ENCODE measurements at regions not wholly inside any gene's neighbourhood (a gene's known extent, or its start where the extent isn't known, plus 50 kb on each side); places are given as distances from the start of the nearest gene placed in this dataset.

DNA sequence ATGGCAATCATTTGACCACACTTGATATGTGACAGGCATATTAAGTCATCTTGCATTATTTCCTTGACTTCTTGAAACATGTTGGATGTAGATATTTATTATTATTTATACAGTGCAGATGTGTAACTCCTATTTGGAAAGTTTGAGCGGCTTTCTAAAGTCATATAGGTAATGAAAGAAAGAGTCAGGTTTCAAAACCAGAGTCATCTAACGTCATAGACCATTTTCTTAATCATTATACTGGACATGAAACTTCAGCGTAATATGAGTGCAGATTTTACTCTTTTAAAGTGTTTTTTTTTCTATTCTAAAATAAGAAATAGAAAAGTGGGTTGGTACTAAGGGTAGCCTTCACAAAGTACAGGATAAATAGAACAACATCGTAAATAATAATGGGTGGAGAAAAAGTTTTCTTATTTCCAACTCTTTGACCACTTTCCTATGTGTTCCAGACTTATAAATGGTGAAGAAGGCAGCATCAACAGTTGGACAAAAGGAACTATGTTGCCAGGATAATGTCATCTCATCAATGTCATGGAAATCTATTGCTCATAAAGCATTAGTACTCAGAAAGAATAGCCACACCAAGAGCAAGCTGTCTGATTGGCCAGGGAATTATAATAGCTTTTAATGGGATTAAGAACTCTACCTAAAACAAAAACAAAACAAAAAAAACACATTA is 108.0 kb upstream of the PCDH18 start:
- Histone ChIP-seq H3K27ac (ENCODE audit: low read depth in 1 of 2, low read length in 2 of 2) (no peak overlapping the region), H3K4me1 (ENCODE audit: control insufficient read depth in 1 of 2, insufficient read depth in 2 of 2, low read length in 2 of 2) (no peaks in the 10 kb centered on the region), H3K4me2 (replicated peaks; ENCODE audit: extremely low read depth, low read length, poor library complexity, severe bottlenecking) (no peak overlapping the region), H2AFZ (ENCODE audit: insufficient read depth, low read depth, low read length, poor library complexity, severe bottlenecking) (no peak overlapping the region), H4K20me1 (ENCODE audit: insufficient read depth, low read length) (no peaks in the 10 kb centered on the region), H3K4me3 (replicated peaks in 1 of 3; ENCODE audit: low read depth in 2 of 3, low read length in 3 of 3) (no peak overlapping the region), H3K79me2 (ENCODE audit: insufficient read depth, low read length) (no peaks in the 10 kb centered on the region), H3K27me3 (ENCODE audit: control insufficient read depth in 2 of 2, insufficient read depth in 2 of 2, low read length in 2 of 2) (no peaks in the 10 kb centered on the region), H3K9ac (ENCODE audit: insufficient read depth, low read length, poor library complexity, severe bottlenecking) (no peak overlapping the region), H3K9me3 (replicated peaks in 1 of 2; ENCODE audit: control insufficient read depth in 1 of 2, insufficient read depth in 1 of 2, low read length in 2 of 2) (no peaks in the 10 kb centered on the region), H3K36me3 (replicated peaks in 1 of 2; ENCODE audit: control insufficient read depth in 1 of 2, insufficient read depth in 2 of 2, low read length in 2 of 2) (no peaks in the 10 kb centered on the region)
- TF ChIP-seq, protein P1, sequence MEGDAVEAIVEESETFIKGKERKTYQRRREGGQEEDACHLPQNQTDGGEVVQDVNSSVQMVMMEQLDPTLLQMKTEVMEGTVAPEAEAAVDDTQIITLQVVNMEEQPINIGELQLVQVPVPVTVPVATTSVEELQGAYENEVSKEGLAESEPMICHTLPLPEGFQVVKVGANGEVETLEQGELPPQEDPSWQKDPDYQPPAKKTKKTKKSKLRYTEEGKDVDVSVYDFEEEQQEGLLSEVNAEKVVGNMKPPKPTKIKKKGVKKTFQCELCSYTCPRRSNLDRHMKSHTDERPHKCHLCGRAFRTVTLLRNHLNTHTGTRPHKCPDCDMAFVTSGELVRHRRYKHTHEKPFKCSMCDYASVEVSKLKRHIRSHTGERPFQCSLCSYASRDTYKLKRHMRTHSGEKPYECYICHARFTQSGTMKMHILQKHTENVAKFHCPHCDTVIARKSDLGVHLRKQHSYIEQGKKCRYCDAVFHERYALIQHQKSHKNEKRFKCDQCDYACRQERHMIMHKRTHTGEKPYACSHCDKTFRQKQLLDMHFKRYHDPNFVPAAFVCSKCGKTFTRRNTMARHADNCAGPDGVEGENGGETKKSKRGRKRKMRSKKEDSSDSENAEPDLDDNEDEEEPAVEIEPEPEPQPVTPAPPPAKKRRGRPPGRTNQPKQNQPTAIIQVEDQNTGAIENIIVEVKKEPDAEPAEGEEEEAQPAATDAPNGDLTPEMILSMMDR (IDR thresholded peaks at IDR 0.05): no peak
- H3K9me3 Mint-ChIP-seq: peaks cover 0 to 1% (median 0%) of the 10 kb centered on the region in 7 donors
- WGBS (ENCODE audit: insufficient coverage): no CpG with 5 or more reads among the region's 4 CpGs
- intact Hi-C loops (cut with micrococcal nuclease): no loop called here
- no peaks in the 10 kb centered on the region for H3K36me3 Mint-ChIP-seq
- peaks cover 0 to 2% (median under 1%) of the 10 kb centered on the region in 3 donors for H3K27me3 Mint-ChIP-seq (ENCODE audit: low read depth in 3 of 3)
- no peak for DNase-seq
- H3K4me1 Mint-ChIP-seq: no peaks in the 10 kb centered on the region
- no peak overlapping the region for H3K4me3 Mint-ChIP-seq
- H3K27ac Mint-ChIP-seq: no peak overlapping the region

DNA sequence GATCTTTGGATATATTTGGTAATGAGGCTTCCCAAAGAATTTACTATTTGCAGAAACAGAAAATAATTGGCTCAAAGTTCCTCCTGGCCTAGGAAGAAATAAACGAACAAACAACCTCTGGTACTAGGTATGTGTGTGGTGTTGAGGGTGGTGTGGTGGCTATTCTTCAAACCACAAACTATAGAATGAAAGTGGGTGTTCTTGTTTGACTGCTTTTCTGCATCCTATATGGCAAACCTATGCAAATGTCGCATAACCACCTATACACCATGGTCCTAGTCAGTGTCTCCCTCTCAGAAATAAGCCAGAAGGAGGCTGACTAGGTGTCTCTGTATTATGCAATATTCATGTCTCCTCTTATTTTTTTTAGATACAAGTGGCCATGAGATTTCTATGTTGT is 106.6 kb upstream of the PCDH18 start:
- no peak overlapping the region for H3K27ac Mint-ChIP-seq
- H3K36me3 Mint-ChIP-seq: no peaks in the 10 kb centered on the region
- TF ChIP-seq, protein P1 (IDR thresholded peaks at IDR 0.05): no peak
- Histone ChIP-seq H3K27ac (ENCODE audit: low read depth in 1 of 2, low read length in 2 of 2) (no peak overlapping the region), H3K36me3 (replicated peaks in 1 of 2; ENCODE audit: control insufficient read depth in 1 of 2, insufficient read depth in 2 of 2, low read length in 2 of 2) (no peaks in the 10 kb centered on the region), H2AFZ (ENCODE audit: insufficient read depth, low read depth, low read length, poor library complexity, severe bottlenecking) (no peak overlapping the region), H3K4me3 (replicated peaks in 1 of 3; ENCODE audit: low read depth in 2 of 3, low read length in 3 of 3) (no peak overlapping the region), H3K9ac (ENCODE audit: insufficient read depth, low read length, poor library complexity, severe bottlenecking) (no peak overlapping the region), H4K20me1 (ENCODE audit: insufficient read depth, low read length) (no peaks in the 10 kb centered on the region), H3K4me1 (ENCODE audit: control insufficient read depth in 1 of 2, insufficient read depth in 2 of 2, low read length in 2 of 2) (no peaks in the 10 kb centered on the region), H3K9me3 (replicated peaks in 1 of 2; ENCODE audit: control insufficient read depth in 1 of 2, insufficient read depth in 1 of 2, low read length in 2 of 2) (no peaks in the 10 kb centered on the region), H3K4me2 (replicated peaks; ENCODE audit: extremely low read depth, low read length, poor library complexity, severe bottlenecking) (no peak overlapping the region), H3K27me3 (ENCODE audit: control insufficient read depth in 2 of 2, insufficient read depth in 2 of 2, low read length in 2 of 2) (no peaks in the 10 kb centered on the region), H3K79me2 (ENCODE audit: insufficient read depth, low read length) (no peaks in the 10 kb centered on the region)
- DNase-seq: no peak
- H3K4me3 Mint-ChIP-seq: no peak overlapping the region
- peaks cover 0 to 1% (median 0%) of the 10 kb centered on the region in 3 donors for H3K27me3 Mint-ChIP-seq (ENCODE audit: low read depth in 3 of 3)
- intact Hi-C loops (cut with micrococcal nuclease): no loop called here
- H3K9me3 Mint-ChIP-seq: peaks cover 0 to 1% (median 0%) of the 10 kb centered on the region in 7 donors
- no CpG with 5 or more reads among the region's 2 CpGs for WGBS (ENCODE audit: insufficient coverage)
- H3K4me1 Mint-ChIP-seq: no peaks in the 10 kb centered on the region
